ENCODE measurements at regions not wholly inside any gene's neighbourhood (a gene's known extent, or its start where the extent isn't known, plus 50 kb on each side); places are given as distances from the start of the nearest gene placed in this dataset.

GRCh38 chr1:232431326-232431725 is 198.6 kb downstream of the SIPA1L2 start:
- no peak overlapping the region for H2AFZ ChIP-seq (ENCODE audit: control insufficient read depth, low read length)

GRCh38 chr1:232430467-232430866 is 199.5 kb downstream of the SIPA1L2 start:
- H3K9ac ChIP-seq (ENCODE audit: control insufficient read depth, extremely low read depth, insufficient read depth, low read length) = no peak overlapping the region
- H3K36me3 ChIP-seq (ENCODE audit: control insufficient read depth in 2 of 2, extremely low read depth in 1 of 2, insufficient read depth in 2 of 2, low read length in 2 of 2) = no peaks in the 10 kb centered on the region
- H3K27ac ChIP-seq (ENCODE audit: control insufficient read depth, insufficient read depth, low read length) = no peak overlapping the region
- no peaks in the 10 kb centered on the region for H3K27me3 ChIP-seq (ENCODE audit: control insufficient read depth, extremely low read depth, insufficient read depth, low read length)
- FAIRE-seq (no peak), DNase-seq (ENCODE audit: low read depth, low spot score) (no peak)
- no peak overlapping the region for H3K4me2 ChIP-seq (ENCODE audit: control insufficient read depth, extremely low read depth, insufficient read depth, low read depth, low read length)
- no peaks in the 10 kb centered on the region for H3K9me1 ChIP-seq (ENCODE audit: control insufficient read depth, extremely low read depth, insufficient read depth, low read length)
- no peak overlapping the region for H3K4me3 ChIP-seq (ENCODE audit: control insufficient read depth in 2 of 3, extremely low read depth in 1 of 3, insufficient read depth in 2 of 3, low read depth in 1 of 3, low read length in 3 of 3)
- dilution Hi-C loops (cut with MboI; ENCODE audit: extremely low pct_ligation_motif_present, low sequenced_read_pairs) = no loop called here
- no peaks in the 10 kb centered on the region for H4K20me1 ChIP-seq (ENCODE audit: control insufficient read depth, extremely low read depth, insufficient read depth, low read length)
- H3K4me1 ChIP-seq (ENCODE audit: control insufficient read depth, extremely low read depth, insufficient read depth, low read length) = no peaks in the 10 kb centered on the region
- no peaks in the 10 kb centered on the region for H3K79me2 ChIP-seq (ENCODE audit: control insufficient read depth, insufficient read depth, low read length)
- TF ChIP-seq EZH2 (IDR thresholded peaks at IDR 0.05; ENCODE audit: low read length) (no peak), CTCF (optimal IDR thresholded peaks at IDR 0.05 in 1 of 3, IDR thresholded peaks at IDR 0.05 in 1 of 3, conservative IDR thresholded peaks at IDR 0.05 in 1 of 3; ENCODE audit: extremely low read depth in 1 of 3, insufficient read depth in 2 of 3, low read length in 3 of 3) (no peak)
- no peak overlapping the region for H2AFZ ChIP-seq (ENCODE audit: control insufficient read depth, low read length)
- H3K9me3 ChIP-seq (ENCODE audit: control insufficient read depth, low read depth, low read length) = no peaks in the 10 kb centered on the region

More at GRCh38 chr1:232431326-232431725, 198.6 kb downstream of the SIPA1L2 start:
- no peak overlapping the region for H3K9ac ChIP-seq (ENCODE audit: control insufficient read depth, extremely low read depth, insufficient read depth, low read length)
- no peaks in the 10 kb centered on the region for H4K20me1 ChIP-seq (ENCODE audit: control insufficient read depth, extremely low read depth, insufficient read depth, low read length)
- FAIRE-seq (no peak), DNase-seq (ENCODE audit: low read depth, low spot score) (no peak)
- H3K9me3 ChIP-seq (ENCODE audit: control insufficient read depth, low read depth, low read length) = no peaks in the 10 kb centered on the region
- no peaks in the 10 kb centered on the region for H3K4me1 ChIP-seq (ENCODE audit: control insufficient read depth, extremely low read depth, insufficient read depth, low read length)
- H3K27me3 ChIP-seq (ENCODE audit: control insufficient read depth, extremely low read depth, insufficient read depth, low read length) = no peaks in the 10 kb centered on the region
- TF ChIP-seq CTCF (optimal IDR thresholded peaks at IDR 0.05 in 1 of 3, IDR thresholded peaks at IDR 0.05 in 1 of 3, conservative IDR thresholded peaks at IDR 0.05 in 1 of 3; ENCODE audit: extremely low read depth in 1 of 3, insufficient read depth in 2 of 3, low read length in 3 of 3) = no peak
- no peak for TF ChIP-seq EZH2 (IDR thresholded peaks at IDR 0.05; ENCODE audit: low read length)
- no peak overlapping the region for H3K4me2 ChIP-seq (ENCODE audit: control insufficient read depth, extremely low read depth, insufficient read depth, low read depth, low read length)
- no peaks in the 10 kb centered on the region for H3K9me1 ChIP-seq (ENCODE audit: control insufficient read depth, extremely low read depth, insufficient read depth, low read length)
- H3K4me3 ChIP-seq (ENCODE audit: control insufficient read depth in 2 of 3, extremely low read depth in 1 of 3, insufficient read depth in 2 of 3, low read depth in 1 of 3, low read length in 3 of 3) = no peak overlapping the region
- dilution Hi-C loops (cut with MboI; ENCODE audit: extremely low pct_ligation_motif_present, low sequenced_read_pairs) = no loop called here
- no peaks in the 10 kb centered on the region for H3K79me2 ChIP-seq (ENCODE audit: control insufficient read depth, insufficient read depth, low read length)
- no peak overlapping the region for H3K27ac ChIP-seq (ENCODE audit: control insufficient read depth, insufficient read depth, low read length)
- H3K36me3 ChIP-seq (ENCODE audit: control insufficient read depth in 2 of 2, extremely low read depth in 1 of 2, insufficient read depth in 2 of 2, low read length in 2 of 2) = no peaks in the 10 kb centered on the region

Measured in keratinocyte (primary cell).